Heart left ventricle (tissue), 13 donors: ENCODE measurements at regions not wholly inside any gene's neighbourhood (a gene's known extent, or its start where the extent isn't known, plus 50 kb on each side); places are given as distances from the start of the nearest gene placed in this dataset.

Experiments used
- POLR2A ChIP-seq, 2 donors: fragments of 450-650 bp; IDR thresholded peaks; one replicate each; pipeline ENCODE4 v1.6.1; 2017; ENCODE audit warnings: antibody characterized with exemption in 2 of 2, mild to moderate bottlenecking in 2 of 2, moderate library complexity in 2 of 2
- TF ChIP-seq, protein P1 (sequence below), 12 donors: fragments of 200-600 bp; sonication (generic) in 4 of 12; IDR thresholded peaks; one replicate each; pipeline versions ENCODE4 v1.5.0 to v1.8.0; 2018 to 2022; ENCODE audit warnings: antibody characterized with exemption in 12 of 12, mild to moderate bottlenecking in 5 of 12
- donor health status: ischemic (EF 13 %, LVEDD 7.1; RV severe dilation, severe dysfunction).
- donor health status: DM: no; HTN: yes; CAD: no.
- donor health status: DM: no; HTN: no; CAD: no.
- donor health status: ischemic (EF 25% LVEDD 6.9; RV normal size, moderate dysfunction).
- donor health status: ischemic (EF 25% LVEDD 5.7; RV mildly dilated, moderate dysfunction).
- donor health status: ischemic (EF 35%, LVEDD 5.7; RV mildly dilated, moderate dysfunction).
- donor health status: nonischemic (EF 11% LVEDD 7.7; RV severe dilation, severe dysfunction).
- donor health status: DM: yes; HTN: yes; CAD: no.
- donor health status: PGD.
- donor health status: ischemic (EF 29% LVEDD 5.4; RV normal size, mild dysfunction).
- donor health status: nonischemic (EF 23%, LVEDD 6.1; RV moderate dilation, normal function).

DNA sequence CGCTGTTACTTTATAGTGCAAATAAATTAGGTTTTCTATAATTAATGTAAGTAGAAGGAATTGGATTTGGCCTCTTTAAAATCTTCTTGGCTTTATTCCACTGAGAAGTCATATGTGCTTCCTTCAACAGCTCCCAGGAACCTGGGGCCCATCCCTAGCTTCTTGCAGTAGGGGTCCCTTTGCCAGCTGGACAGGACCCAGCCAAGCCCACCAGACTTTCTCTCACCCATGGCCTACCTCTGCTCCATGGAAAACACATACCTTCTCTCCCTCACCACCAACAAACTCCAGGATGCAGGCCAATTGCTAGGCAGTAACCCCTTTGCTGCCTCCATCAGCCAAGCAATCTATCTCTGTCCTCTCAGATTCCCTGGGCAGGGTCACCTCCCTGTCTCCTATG lies 84.0 kb downstream of the RSL24D1 start:
- TF ChIP-seq, protein P1, sequence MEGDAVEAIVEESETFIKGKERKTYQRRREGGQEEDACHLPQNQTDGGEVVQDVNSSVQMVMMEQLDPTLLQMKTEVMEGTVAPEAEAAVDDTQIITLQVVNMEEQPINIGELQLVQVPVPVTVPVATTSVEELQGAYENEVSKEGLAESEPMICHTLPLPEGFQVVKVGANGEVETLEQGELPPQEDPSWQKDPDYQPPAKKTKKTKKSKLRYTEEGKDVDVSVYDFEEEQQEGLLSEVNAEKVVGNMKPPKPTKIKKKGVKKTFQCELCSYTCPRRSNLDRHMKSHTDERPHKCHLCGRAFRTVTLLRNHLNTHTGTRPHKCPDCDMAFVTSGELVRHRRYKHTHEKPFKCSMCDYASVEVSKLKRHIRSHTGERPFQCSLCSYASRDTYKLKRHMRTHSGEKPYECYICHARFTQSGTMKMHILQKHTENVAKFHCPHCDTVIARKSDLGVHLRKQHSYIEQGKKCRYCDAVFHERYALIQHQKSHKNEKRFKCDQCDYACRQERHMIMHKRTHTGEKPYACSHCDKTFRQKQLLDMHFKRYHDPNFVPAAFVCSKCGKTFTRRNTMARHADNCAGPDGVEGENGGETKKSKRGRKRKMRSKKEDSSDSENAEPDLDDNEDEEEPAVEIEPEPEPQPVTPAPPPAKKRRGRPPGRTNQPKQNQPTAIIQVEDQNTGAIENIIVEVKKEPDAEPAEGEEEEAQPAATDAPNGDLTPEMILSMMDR (IDR thresholded peaks at IDR 0.05): no peak
- no peak for TF ChIP-seq POLR2A (IDR thresholded peaks at IDR 0.05)
